ENCODE measurements at regions not wholly inside any gene's neighbourhood (a gene's known extent, or its start where the extent isn't known, plus 50 kb on each side); places are given as distances from the start of the nearest gene placed in this dataset.

- Histone ChIP-seq H3K4me1 (ENCODE audit: control insufficient read depth, extremely low read depth, insufficient read depth, low read length) (no peaks in the 10 kb centered on the region), H3K4me2 (ENCODE audit: insufficient read depth, low read length) (no peak overlapping the region), H4K20me1 (replicated peaks; ENCODE audit: control insufficient read depth, extremely low read depth, insufficient read depth, low read length) (no peaks in the 10 kb centered on the region), H3K9me1 (replicated peaks; ENCODE audit: control insufficient read depth, extremely low read depth, insufficient read depth, low read length) (no peaks in the 10 kb centered on the region), H3K36me3 (ENCODE audit: control insufficient read depth in 2 of 2, extremely low read depth in 1 of 2, insufficient read depth in 2 of 2, low read length in 2 of 2) (no peaks in the 10 kb centered on the region), H3K27ac (ENCODE audit: insufficient read depth, low read depth, low read length) (no peak overlapping the region), H3K27me3 (ENCODE audit: control insufficient read depth in 2 of 2, insufficient read depth in 2 of 2, low read length in 2 of 2) (no peaks in the 10 kb centered on the region), H3K9ac (replicated peaks; ENCODE audit: extremely low read depth, insufficient read depth, low read length) (no peak overlapping the region), H3K79me2 (ENCODE audit: control insufficient read depth, insufficient read depth, low read length) (no peaks in the 10 kb centered on the region), H3K4me3 (replicated peaks in 1 of 3; ENCODE audit: insufficient read depth in 1 of 3, low read depth in 1 of 3, low read length in 3 of 3) (no peak overlapping the region), H2AFZ (ENCODE audit: low read depth, low read length) (no peak overlapping the region), H3K9me3 (replicated peaks; ENCODE audit: control insufficient read depth, insufficient read depth, low read length) (peaks cover 4% of the 10 kb centered on the region)
- dilution Hi-C loops (cut with MboI; ENCODE audit: extremely low pct_ligation_motif_present, low sequenced_read_pairs): no loop called here
- intact Hi-C loops (cut with micrococcal nuclease): no loop called here
- ChIA-PET POLR2A (no interaction called here), CTCF (no interaction called here)
- no peak for TF ChIP-seq POLR2AphosphoS5 (IDR thresholded peaks at IDR 0.05; ENCODE audit: insufficient read depth, low read depth, low read length)
- TF ChIP-seq FOS (IDR thresholded peaks at IDR 0.05; ENCODE audit: borderline replicate concordance, insufficient read depth, low read length): no peak
- TF ChIP-seq EZH2 (IDR thresholded peaks at IDR 0.05; ENCODE audit: borderline replicate concordance, low read depth, low read length, severe bottlenecking): no peak
- TF ChIP-seq POLR2A (IDR thresholded peaks at IDR 0.05; ENCODE audit: low read depth, low read length): no peak
- no peak for TF ChIP-seq CTCF (IDR thresholded peaks at IDR 0.05; ENCODE audit: extremely low read depth in 1 of 2, insufficient read depth in 1 of 2, low read depth in 1 of 2, low read length in 2 of 2)
- no peak for TF ChIP-seq JUN (IDR thresholded peaks at IDR 0.05; ENCODE audit: borderline replicate concordance, insufficient read depth, insufficient read length, low read depth)
- no peak for TF ChIP-seq GATA2 (IDR thresholded peaks at IDR 0.05; ENCODE audit: insufficient read depth, insufficient read length, low read depth, low read length)
- no peak for TF ChIP-seq MAX (IDR thresholded peaks at IDR 0.05; ENCODE audit: insufficient read depth, insufficient read length)
- TF ChIP-seq MYC (IDR thresholded peaks at IDR 0.05; ENCODE audit: low read depth, low read length): no peak
- no TSS peak for BruUV-seq (replicated peaks)
- DNase-seq (ENCODE audit: low read depth, low spot score): no peak
- no peak for FAIRE-seq
Observed at GRCh38 chr4:170743633-170744032, 653.9 kb upstream of the AADAT start.
